ENCODE measurements at regions not wholly inside any gene's neighbourhood (a gene's known extent, or its start where the extent isn't known, plus 50 kb on each side); places are given as distances from the start of the nearest gene placed in this dataset.

- H3K56ac ChIP-seq (ENCODE audit: low read length) = no peak overlapping the region
- no peaks in the 10 kb centered on the region for H3K27me3 ChIP-seq (ENCODE audit: insufficient read depth, low read length, poor library complexity)
- WGBS (ENCODE audit: extremely low coverage, insufficient coverage, low lambda C conversion rate) = no CpG with 5 or more reads among the region's 11 CpGs
- H3K79me1 ChIP-seq (ENCODE audit: low read length) = no peaks in the 10 kb centered on the region
- H3K18ac ChIP-seq (ENCODE audit: low read length) = no peak overlapping the region
- H2AK5ac ChIP-seq (ENCODE audit: low read length) = no peak overlapping the region
- no peak overlapping the region for H3K27ac ChIP-seq (ENCODE audit: low read depth, low read length)
- no peaks in the 10 kb centered on the region for H3K36me3 ChIP-seq (ENCODE audit: control insufficient read depth, insufficient read depth, low read length)
- H3K9ac ChIP-seq (ENCODE audit: low read length) = no peak overlapping the region
- no peak overlapping the region for H3K4me3 ChIP-seq (ENCODE audit: low read length)
- H2BK15ac ChIP-seq (replicated peaks; ENCODE audit: low read depth) = no peak overlapping the region
- H4K8ac ChIP-seq (ENCODE audit: low read depth, low read length) = no peak overlapping the region
- no peak overlapping the region for H2BK5ac ChIP-seq (ENCODE audit: low read length)
- no peaks in the 10 kb centered on the region for H3K4me1 ChIP-seq (ENCODE audit: control insufficient read depth, low read depth, low read length)
- DNase-seq = no peak
- no peaks in the 10 kb centered on the region for H3K79me2 ChIP-seq (ENCODE audit: control insufficient read depth, insufficient read depth, low read length)
- no peak overlapping the region for H3K4me2 ChIP-seq (ENCODE audit: low read length)
- no peak overlapping the region for H3K23ac ChIP-seq (ENCODE audit: low read length)
- H4K5ac ChIP-seq (ENCODE audit: low read length) = no peak overlapping the region
- no peak overlapping the region for H2BK120ac ChIP-seq (ENCODE audit: low read depth, low read length)
- H3K4ac ChIP-seq (ENCODE audit: low read depth, low read length) = no peak overlapping the region
These were observed 177.1 kb downstream of the ARL4A start for GRCh38 chr7:12864470-12865046.

- no CpG with 5 or more reads among the region's 2 CpGs for WGBS (ENCODE audit: extremely low coverage, insufficient coverage, low lambda C conversion rate)
- no peak overlapping the region for H3K4me3 ChIP-seq (ENCODE audit: low read length)
- no peak overlapping the region for H3K23ac ChIP-seq (ENCODE audit: low read length)
- H3K79me2 ChIP-seq (ENCODE audit: control insufficient read depth, insufficient read depth, low read length) = no peaks in the 10 kb centered on the region
- no peak overlapping the region for H3K18ac ChIP-seq (ENCODE audit: low read length)
- H3K4me1 ChIP-seq (ENCODE audit: control insufficient read depth, low read depth, low read length) = no peaks in the 10 kb centered on the region
- no peaks in the 10 kb centered on the region for H3K79me1 ChIP-seq (ENCODE audit: low read length)
- no peak overlapping the region for H4K5ac ChIP-seq (ENCODE audit: low read length)
- H3K27ac ChIP-seq (ENCODE audit: low read depth, low read length) = no peak overlapping the region
- H2AK5ac ChIP-seq (ENCODE audit: low read length) = no peak overlapping the region
- H3K9ac ChIP-seq (ENCODE audit: low read length) = no peak overlapping the region
- H3K27me3 ChIP-seq (ENCODE audit: insufficient read depth, low read length, poor library complexity) = no peaks in the 10 kb centered on the region
- no peak overlapping the region for H2BK15ac ChIP-seq (replicated peaks; ENCODE audit: low read depth)
- no peak overlapping the region for H3K4ac ChIP-seq (ENCODE audit: low read depth, low read length)
- H4K8ac ChIP-seq (ENCODE audit: low read depth, low read length) = no peak overlapping the region
- no peak overlapping the region for H2BK120ac ChIP-seq (ENCODE audit: low read depth, low read length)
- H3K36me3 ChIP-seq (ENCODE audit: control insufficient read depth, insufficient read depth, low read length) = no peaks in the 10 kb centered on the region
- no peak overlapping the region for H3K56ac ChIP-seq (ENCODE audit: low read length)
- no peak overlapping the region for H2BK5ac ChIP-seq (ENCODE audit: low read length)
- H3K4me2 ChIP-seq (ENCODE audit: low read length) = no peak overlapping the region
- DNase-seq = no peak
These were observed 178.2 kb downstream of the ARL4A start for GRCh38 chr7:12865593-12865992.

- H3K79me1 ChIP-seq (ENCODE audit: low read length) = no peaks in the 10 kb centered on the region
- no peaks in the 10 kb centered on the region for H3K36me3 ChIP-seq (ENCODE audit: control insufficient read depth, insufficient read depth, low read length)
- no peak overlapping the region for H3K23ac ChIP-seq (ENCODE audit: low read length)
- no peak overlapping the region for H2BK5ac ChIP-seq (ENCODE audit: low read length)
- H2BK120ac ChIP-seq (ENCODE audit: low read depth, low read length) = no peak overlapping the region
- no CpG with 5 or more reads among the region's 4 CpGs for WGBS (ENCODE audit: extremely low coverage, insufficient coverage, low lambda C conversion rate)
- no peak overlapping the region for H3K27ac ChIP-seq (ENCODE audit: low read depth, low read length)
- no peak overlapping the region for H3K4ac ChIP-seq (ENCODE audit: low read depth, low read length)
- no peak for DNase-seq
- H3K56ac ChIP-seq (ENCODE audit: low read length) = no peak overlapping the region
- H3K18ac ChIP-seq (ENCODE audit: low read length) = no peak overlapping the region
- H3K4me3 ChIP-seq (ENCODE audit: low read length) = no peak overlapping the region
- H2BK15ac ChIP-seq (replicated peaks; ENCODE audit: low read depth) = no peak overlapping the region
- no peak overlapping the region for H4K8ac ChIP-seq (ENCODE audit: low read depth, low read length)
- no peak overlapping the region for H4K5ac ChIP-seq (ENCODE audit: low read length)
- H3K79me2 ChIP-seq (ENCODE audit: control insufficient read depth, insufficient read depth, low read length) = no peaks in the 10 kb centered on the region
- no peak overlapping the region for H2AK5ac ChIP-seq (ENCODE audit: low read length)
- H3K27me3 ChIP-seq (ENCODE audit: insufficient read depth, low read length, poor library complexity) = no peaks in the 10 kb centered on the region
- H3K4me2 ChIP-seq (ENCODE audit: low read length) = no peak overlapping the region
- H3K4me1 ChIP-seq (ENCODE audit: control insufficient read depth, low read depth, low read length) = no peaks in the 10 kb centered on the region
- H3K9ac ChIP-seq (ENCODE audit: low read length) = no peak overlapping the region
These were observed 178.8 kb downstream of the ARL4A start for GRCh38 chr7:12866207-12866606.

GRCh38 chr7:12868027-12868426 is 180.6 kb downstream of the ARL4A start:
- Histone ChIP-seq H4K8ac (ENCODE audit: low read depth, low read length) (no peak overlapping the region), H2AK5ac (ENCODE audit: low read length) (no peak overlapping the region), H3K23ac (ENCODE audit: low read length) (no peak overlapping the region), H3K4me3 (ENCODE audit: low read length) (no peak overlapping the region), H3K79me1 (ENCODE audit: low read length) (no peaks in the 10 kb centered on the region), H4K5ac (ENCODE audit: low read length) (no peak overlapping the region), H3K4ac (ENCODE audit: low read depth, low read length) (no peak overlapping the region), H3K79me2 (ENCODE audit: control insufficient read depth, insufficient read depth, low read length) (no peaks in the 10 kb centered on the region), H3K9ac (ENCODE audit: low read length) (no peak overlapping the region), H2BK15ac (replicated peaks; ENCODE audit: low read depth) (no peak overlapping the region), H3K18ac (ENCODE audit: low read length) (no peak overlapping the region), H3K27me3 (ENCODE audit: insufficient read depth, low read length, poor library complexity) (no peaks in the 10 kb centered on the region), H3K4me2 (ENCODE audit: low read length) (no peak overlapping the region), H2BK120ac (ENCODE audit: low read depth, low read length) (no peak overlapping the region), H3K27ac (ENCODE audit: low read depth, low read length) (no peak overlapping the region), H3K4me1 (ENCODE audit: control insufficient read depth, low read depth, low read length) (no peaks in the 10 kb centered on the region), H2BK5ac (ENCODE audit: low read length) (no peak overlapping the region), H3K56ac (ENCODE audit: low read length) (no peak overlapping the region), H3K36me3 (ENCODE audit: control insufficient read depth, insufficient read depth, low read length) (no peaks in the 10 kb centered on the region)
- DNase-seq = no peak
- WGBS (ENCODE audit: extremely low coverage, insufficient coverage, low lambda C conversion rate) = no CpG with 5 or more reads among the region's 2 CpGs

- no peak overlapping the region for H3K4me2 ChIP-seq (ENCODE audit: low read length)
- no peaks in the 10 kb centered on the region for H3K36me3 ChIP-seq (ENCODE audit: control insufficient read depth, insufficient read depth, low read length)
- no peak overlapping the region for H3K56ac ChIP-seq (ENCODE audit: low read length)
- H2BK120ac ChIP-seq (ENCODE audit: low read depth, low read length) = no peak overlapping the region
- 100% methylated on average over 1 of the region's 1 CpG for WGBS (ENCODE audit: extremely low coverage, insufficient coverage, low lambda C conversion rate)
- no peaks in the 10 kb centered on the region for H3K79me1 ChIP-seq (ENCODE audit: low read length)
- H3K27ac ChIP-seq (ENCODE audit: low read depth, low read length) = no peak overlapping the region
- no peak for DNase-seq
- H2BK5ac ChIP-seq (ENCODE audit: low read length) = no peak overlapping the region
- H3K4me3 ChIP-seq (ENCODE audit: low read length) = no peak overlapping the region
- no peaks in the 10 kb centered on the region for H3K27me3 ChIP-seq (ENCODE audit: insufficient read depth, low read length, poor library complexity)
- H3K4ac ChIP-seq (ENCODE audit: low read depth, low read length) = no peak overlapping the region
- no peak overlapping the region for H2BK15ac ChIP-seq (replicated peaks; ENCODE audit: low read depth)
- H3K4me1 ChIP-seq (ENCODE audit: control insufficient read depth, low read depth, low read length) = no peaks in the 10 kb centered on the region
- no peak overlapping the region for H4K5ac ChIP-seq (ENCODE audit: low read length)
- no peak overlapping the region for H3K18ac ChIP-seq (ENCODE audit: low read length)
- H3K23ac ChIP-seq (ENCODE audit: low read length) = no peak overlapping the region
- no peak overlapping the region for H4K8ac ChIP-seq (ENCODE audit: low read depth, low read length)
- H2AK5ac ChIP-seq (ENCODE audit: low read length) = no peak overlapping the region
- no peak overlapping the region for H3K9ac ChIP-seq (ENCODE audit: low read length)
- no peaks in the 10 kb centered on the region for H3K79me2 ChIP-seq (ENCODE audit: control insufficient read depth, insufficient read depth, low read length)
These were observed 182.8 kb downstream of the ARL4A start for GRCh38 chr7:12870219-12870618.

- WGBS (ENCODE audit: extremely low coverage, insufficient coverage, low lambda C conversion rate) = no CpG with 5 or more reads among the region's 6 CpGs
- DNase-seq = no peak
- Histone ChIP-seq H3K18ac (ENCODE audit: low read length) (no peak overlapping the region), H2BK15ac (replicated peaks; ENCODE audit: low read depth) (no peak overlapping the region), H3K27ac (ENCODE audit: low read depth, low read length) (no peak overlapping the region), H3K4me2 (ENCODE audit: low read length) (no peak overlapping the region), H3K4me1 (ENCODE audit: control insufficient read depth, low read depth, low read length) (no peaks in the 10 kb centered on the region), H3K36me3 (ENCODE audit: control insufficient read depth, insufficient read depth, low read length) (no peaks in the 10 kb centered on the region), H3K27me3 (ENCODE audit: insufficient read depth, low read length, poor library complexity) (no peaks in the 10 kb centered on the region), H2AK5ac (ENCODE audit: low read length) (no peak overlapping the region), H3K23ac (ENCODE audit: low read length) (no peak overlapping the region), H2BK120ac (ENCODE audit: low read depth, low read length) (no peak overlapping the region), H4K8ac (ENCODE audit: low read depth, low read length) (no peak overlapping the region), H3K9ac (ENCODE audit: low read length) (no peak overlapping the region), H3K79me2 (ENCODE audit: control insufficient read depth, insufficient read depth, low read length) (no peaks in the 10 kb centered on the region), H2BK5ac (ENCODE audit: low read length) (no peak overlapping the region), H3K4ac (ENCODE audit: low read depth, low read length) (no peak overlapping the region), H3K79me1 (ENCODE audit: low read length) (no peaks in the 10 kb centered on the region), H4K5ac (ENCODE audit: low read length) (no peak overlapping the region), H3K56ac (ENCODE audit: low read length) (no peak overlapping the region), H3K4me3 (ENCODE audit: low read length) (no peak overlapping the region)
These were observed 185.1 kb downstream of the ARL4A start for GRCh38 chr7:12872487-12872886.

Data from mesendoderm (in vitro differentiated cells).